Adrenal gland (tissue), 9 donors: ENCODE measurements at regions not wholly inside any gene's neighbourhood (a gene's known extent, or its start where the extent isn't known, plus 50 kb on each side); places are given as distances from the start of the nearest gene placed in this dataset.

Experiments used
- DNase-seq, 7 donors: peaks; one replicate each; pipeline ENCODE4 v3.0.0-alpha.2; 2019 to 2020
- H3K27ac ChIP-seq, 5 donors: fragments of 200-600 bp; sonication (generic) in 4 of 5; 1 replicate in 3 of 5; 2 replicates in 2 of 5; pipeline versions ENCODE4 v1.5.1 to v1.8.0; 2016 to 2020; ENCODE audit warnings: mild to moderate bottlenecking in 1 of 5
- H3K27me3 ChIP-seq: fragments of 200-600 bp; 2 replicates; pipeline ENCODE4 v1.8.0; 2021
- H3K36me3 ChIP-seq, 2 donors: fragments of 200-600 bp; replicated peaks in 1 of 2; 1 replicate in 1 of 2; 2 replicates in 1 of 2; pipeline versions ENCODE4 v1.5.1 to v1.8.0; 2018 to 2022
- H3K4me1 ChIP-seq, 2 donors: fragments of 200-600 bp; replicated peaks in 1 of 2; 1 replicate in 1 of 2; 2 replicates in 1 of 2; pipeline versions ENCODE4 v1.5.1 to v1.8.0; 2018 to 2021
- H3K4me3 ChIP-seq, 4 donors: fragments of 200-600 bp; sonication (generic) in 3 of 4; one replicate each; pipeline ENCODE4 v1.5.1; 2016 to 2018
- H3K9me3 ChIP-seq, 3 donors: fragments of 200-600 bp; sonication (generic) in 1 of 3; replicated peaks in 1 of 3; 1 replicate in 2 of 3; 2 replicates in 1 of 3; pipeline versions ENCODE4 v1.5.1 to v1.8.0; 2016 to 2021
- CTCF ChIP-seq, 6 experiments: fragments of 450-650 bp in 4 of 6; fragments of 200-600 bp in 2 of 6; sonication (generic) in 1 of 6; IDR thresholded peaks; 1 replicate in 5 of 6; 2 replicates in 1 of 6; pipeline versions ENCODE4 v1.5.1 to v1.8.0; 2016 to 2021; ENCODE audit warnings: antibody characterized with exemption in 6 of 6, mild to moderate bottlenecking in 2 of 6, moderate library complexity in 1 of 6
- POLR2A ChIP-seq, 2 donors: fragments of 450-650 bp; IDR thresholded peaks; one replicate each; pipeline ENCODE4 v1.6.1; 2017; ENCODE audit warnings: antibody characterized with exemption in 2 of 2, mild to moderate bottlenecking in 2 of 2, moderate library complexity in 1 of 2
- WGBS, 4 donors: extraction: QIAGEN DNeasy Blood & Tissue Kit in 2 of 4; methylation state at CpG; one replicate each; pipeline versions ENCODE4 v1.1.5 to v1.1.7; 2013 to 2017; 5-methylcytosine and 5-hydroxymethylcytosine counted together
- intact Hi-C, 2 donors: fragments of 100-400 bp; cut with DNase I; formaldehyde crosslinking; loops; one replicate each; pipeline versions ENCODE4 v1.14.1 to v1.15.0; 2022 to 2023
- donor health status: healthy with polysubstance abuse.
- donor health status: Bipolar disorder and iron deficiency.
- donor health status: DM: yes; HTN: yes; CAD: no.
- donor health status: DM: no; HTN: no; CAD: no.
- donor health status: DM: no; HTN: no; CAD: no.

DNA sequence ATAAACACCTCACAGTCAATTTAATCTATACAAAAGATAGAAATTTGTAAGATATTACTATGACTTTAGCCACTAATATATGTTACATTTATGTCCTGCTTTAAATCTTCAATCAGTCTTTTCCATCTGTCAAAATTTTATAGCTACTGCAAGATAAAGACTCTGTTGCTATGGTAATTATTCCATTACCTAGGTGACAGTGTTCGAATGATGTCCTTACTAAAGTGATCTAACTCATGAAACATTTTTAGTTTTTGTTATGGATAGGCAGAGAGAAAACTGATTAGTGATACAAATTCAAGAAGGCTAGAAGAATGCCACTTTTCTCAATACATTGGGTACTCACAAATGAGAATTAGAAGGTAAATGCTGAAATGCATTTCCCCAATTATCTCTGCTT is 359.9 kb upstream of the FSHR start:
- WGBS, 4 donors, result 40 to 67% (median 54%) methylated on average over 1 of the region's 1 CpG
- Histone ChIP-seq H3K36me3 (no peaks in the 10 kb centered on the region), H3K9me3 (no peaks in the 10 kb centered on the region), H3K27ac (no peak overlapping the region), H3K27me3 (no peaks in the 10 kb centered on the region), H3K4me3 (no peak overlapping the region), H3K4me1 (no peaks in the 10 kb centered on the region)
- TF ChIP-seq CTCF (IDR thresholded peaks at IDR 0.05) (no peak), POLR2A (IDR thresholded peaks at IDR 0.05) (no peak)
- no peak for DNase-seq
- intact Hi-C loops, result no loop called here

- peak in 4 of 7 donors; percentile 15 to 31 (median 21) for DNase-seq
- Histone ChIP-seq H3K4me3 (no peak overlapping the region), H3K4me1 (no peaks in the 10 kb centered on the region), H3K27ac (no peak overlapping the region), H3K27me3 (no peaks in the 10 kb centered on the region), H3K36me3 (no peaks in the 10 kb centered on the region), H3K9me3 (no peaks in the 10 kb centered on the region)
- 35 to 63% (median 46%) methylated on average over 3 to 5 of the region's 5 CpGs for WGBS, 4 donors
- intact Hi-C loops, result no loop called here
- no peak for TF ChIP-seq POLR2A (IDR thresholded peaks at IDR 0.05)
- TF ChIP-seq CTCF (IDR thresholded peaks at IDR 0.05), result no peak
Measured at GRCh38 chr2:49490710-49491109, 336.4 kb upstream of the FSHR start.

DNA sequence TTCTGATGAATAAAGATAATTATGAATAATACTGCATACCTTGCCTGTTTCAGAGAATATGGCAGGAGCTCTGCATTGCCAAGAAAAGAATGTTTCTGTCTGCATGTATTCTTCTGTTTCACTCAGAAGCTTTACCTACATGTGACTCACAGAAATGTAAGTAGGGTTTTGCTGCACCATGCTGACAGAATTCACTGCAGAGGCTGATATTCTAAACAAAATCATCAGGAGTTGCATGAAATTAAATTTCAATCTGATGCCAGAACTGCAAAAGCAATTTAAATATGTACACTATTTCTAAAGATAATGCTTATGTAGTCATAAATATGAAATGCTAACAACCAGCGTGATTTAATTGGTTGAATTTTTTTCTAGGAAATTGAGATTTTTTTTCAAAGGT is 332.8 kb upstream of the FSHR start:
- H3K9me3 ChIP-seq, result no peaks in the 10 kb centered on the region
- H3K27me3 ChIP-seq, result no peaks in the 10 kb centered on the region
- intact Hi-C loops, result no loop called here
- H3K27ac ChIP-seq, result no peak overlapping the region
- no peak for DNase-seq
- 84 to 90% (median 86%) methylated on average over 1 of the region's 1 CpG for WGBS, 4 donors
- TF ChIP-seq POLR2A (IDR thresholded peaks at IDR 0.05), result no peak
- no peak for TF ChIP-seq CTCF (IDR thresholded peaks at IDR 0.05)
- H3K4me1 ChIP-seq, result no peaks in the 10 kb centered on the region
- H3K4me3 ChIP-seq, result no peak overlapping the region
- no peaks in the 10 kb centered on the region for H3K36me3 ChIP-seq

GRCh38 chr2:49480520-49480919 is 326.2 kb upstream of the FSHR start:
- no peak for DNase-seq
- intact Hi-C loops, result no loop called here

More at GRCh38 chr2:49480520-49480919, 326.2 kb upstream of the FSHR start:
- Histone ChIP-seq H3K27me3 (no peaks in the 10 kb centered on the region), H3K36me3 (no peaks in the 10 kb centered on the region), H3K4me1 (no peaks in the 10 kb centered on the region), H3K27ac (no peak overlapping the region), H3K4me3 (no peak overlapping the region), H3K9me3 (no peaks in the 10 kb centered on the region)
- 52 to 64% (median 54%) methylated on average over 1 of the region's 1 CpG for WGBS, 4 donors
- TF ChIP-seq CTCF (IDR thresholded peaks at IDR 0.05), result no peak
- TF ChIP-seq POLR2A (IDR thresholded peaks at IDR 0.05), result no peak
